ENCODE measurements at regions not wholly inside any gene's neighbourhood (a gene's known extent, or its start where the extent isn't known, plus 50 kb on each side); places are given as distances from the start of the nearest gene placed in this dataset.
"Not testable (repeated sequence)": the region's sequence is repeated elsewhere in the genome, so short reads cannot be mapped to it uniquely, and the experiment has no call there.

DNA sequence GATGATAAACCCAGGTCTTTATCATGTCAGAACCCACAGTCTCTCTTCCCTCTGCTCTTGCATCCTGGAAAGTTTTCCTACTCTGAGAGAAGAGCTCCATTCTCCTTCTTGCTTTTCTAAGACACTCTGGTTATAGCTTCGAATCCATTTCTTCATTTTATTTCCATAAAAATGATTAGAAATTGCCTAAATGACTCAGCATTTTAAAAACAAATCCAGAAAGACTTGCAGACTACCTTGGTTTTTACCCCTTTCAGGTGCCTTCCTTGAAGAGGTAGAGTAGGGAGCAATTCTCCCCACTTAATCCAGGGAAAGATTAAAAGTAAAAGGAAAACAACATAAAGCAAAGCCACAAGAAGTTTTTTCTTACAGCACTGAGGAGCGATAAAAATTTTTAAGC lies 1256.0 kb downstream of the ROBO1 start:
- Histone ChIP-seq H3K36me3 (no peaks in the 10 kb centered on the region), H3K27me3 (replicated peaks in 1 of 7) (no peaks in the 10 kb centered on the region), H3K4me1 (no peaks in the 10 kb centered on the region), H3K4me3 (no peak overlapping the region), H3K9me3 (peaks cover 0 to 13% (median 2%) of the 10 kb centered on the region in 8 donors), H3K27ac (no peak overlapping the region)
- 46 to 85% (median 66%) methylated on average over 2 of the region's 2 CpGs for WGBS, 5 donors
- no peak for TF ChIP-seq CTCF (IDR thresholded peaks at IDR 0.05 in 8 of 11, conservative IDR thresholded peaks at IDR 0.05 in 3 of 11)
- TF ChIP-seq POLR2A (IDR thresholded peaks at IDR 0.05) = no peak
- TF ChIP-seq POLR2AphosphoS5 (IDR thresholded peaks at IDR 0.05) = no peak
- intact Hi-C loops (cut with DNase I; ENCODE audit: low total_unique reads) = no loop called here
- DNase-seq = no peak

GRCh38 chr3:78512786-78513185 lies 1255.0 kb downstream of the ROBO1 start:
- H3K4me3 ChIP-seq; H3K4me1 ChIP-seq; H3K27ac ChIP-seq; H3K36me3 ChIP-seq; intact Hi-C loops (cut with DNase I; ENCODE audit: low total_unique reads); H3K27me3 ChIP-seq (replicated peaks in 1 of 7); DNase-seq: not testable (repeated sequence)
- H3K9me3 ChIP-seq = peaks cover 0 to 13% (median 2%) of the 10 kb centered on the region in 8 donors
- WGBS, 5 donors = 56 to 68% (median 63%) methylated on average over 4 of the region's 4 CpGs

DNA sequence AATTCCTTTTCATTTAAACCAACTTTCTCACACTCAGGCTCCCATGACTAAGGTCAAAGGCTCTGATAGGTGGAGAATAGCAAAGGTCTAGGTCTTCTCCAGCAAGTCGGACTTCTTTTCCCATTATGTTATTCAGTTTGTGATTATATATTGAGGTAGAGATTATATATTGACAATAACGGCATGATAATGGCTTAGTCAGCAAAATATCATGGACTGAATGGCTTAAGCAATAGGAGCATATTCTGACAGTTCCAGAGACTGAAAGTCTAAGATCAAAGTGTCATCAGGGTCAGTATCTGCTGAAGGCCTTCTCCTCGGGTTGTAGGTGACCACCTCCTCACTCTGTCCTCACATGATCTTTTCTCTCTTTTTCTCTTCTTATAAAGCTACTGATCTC lies 1251.4 kb downstream of the ROBO1 start:
- DNase-seq = no peak
- Histone ChIP-seq H3K36me3 (no peaks in the 10 kb centered on the region), H3K27ac (no peak overlapping the region), H3K4me3 (no peak overlapping the region), H3K4me1 (no peaks in the 10 kb centered on the region), H3K27me3 (replicated peaks in 1 of 7) (no peaks in the 10 kb centered on the region), H3K9me3 (peaks cover 0 to 8% (median 0%) of the 10 kb centered on the region in 8 donors)
- intact Hi-C loops (cut with DNase I; ENCODE audit: low total_unique reads) = no loop called here
- no peak for TF ChIP-seq POLR2AphosphoS5 (IDR thresholded peaks at IDR 0.05)
- no peak for TF ChIP-seq CTCF (IDR thresholded peaks at IDR 0.05 in 8 of 11, conservative IDR thresholded peaks at IDR 0.05 in 3 of 11)
- no peak for TF ChIP-seq POLR2A (IDR thresholded peaks at IDR 0.05)
- 74 to 87% (median 81%) methylated on average over 3 of the region's 3 CpGs for WGBS, 5 donors

- H3K9me3 ChIP-seq = peaks cover 0 to 8% (median 0%) of the 10 kb centered on the region in 8 donors
- TF ChIP-seq POLR2AphosphoS5 (IDR thresholded peaks at IDR 0.05) (no peak), POLR2A (IDR thresholded peaks at IDR 0.05) (no peak), CTCF (IDR thresholded peaks at IDR 0.05 in 8 of 11, conservative IDR thresholded peaks at IDR 0.05 in 3 of 11) (no peak)
- no peaks in the 10 kb centered on the region for H3K27me3 ChIP-seq (replicated peaks in 1 of 7)
- intact Hi-C loops (cut with DNase I; ENCODE audit: low total_unique reads) = no loop called here
- H3K4me1 ChIP-seq = no peaks in the 10 kb centered on the region
- no peak for DNase-seq
- no peak overlapping the region for H3K27ac ChIP-seq
- H3K4me3 ChIP-seq = no peak overlapping the region
- no peaks in the 10 kb centered on the region for H3K36me3 ChIP-seq
Observed at GRCh38 chr3:78516937-78517336, 1250.9 kb downstream of the ROBO1 start.

- H3K4me1 ChIP-seq = no peaks in the 10 kb centered on the region
- no peaks in the 10 kb centered on the region for H3K36me3 ChIP-seq
- no peak overlapping the region for H3K27ac ChIP-seq
- WGBS, 5 donors = 13 to 52% (median 41%) methylated on average over 1 of the region's 1 CpG
- no peak for TF ChIP-seq POLR2AphosphoS5 (IDR thresholded peaks at IDR 0.05)
- no peak for TF ChIP-seq POLR2A (IDR thresholded peaks at IDR 0.05)
- TF ChIP-seq CTCF (IDR thresholded peaks at IDR 0.05 in 8 of 11, conservative IDR thresholded peaks at IDR 0.05 in 3 of 11) = no peak
- intact Hi-C loops (cut with DNase I; ENCODE audit: low total_unique reads) = no loop called here
- H3K27me3 ChIP-seq (replicated peaks in 1 of 7) = no peaks in the 10 kb centered on the region
- H3K9me3 ChIP-seq = peaks cover 0 to 8% (median 0%) of the 10 kb centered on the region in 8 donors
- DNase-seq = no peak
- H3K4me3 ChIP-seq = no peak overlapping the region
Observed at GRCh38 chr3:78517965-78518364, 1249.8 kb downstream of the ROBO1 start.
